NB4 (cell line): ENCODE measurements at regions not wholly inside any gene's neighbourhood (a gene's known extent, or its start where the extent isn't known, plus 50 kb on each side); places are given as distances from the start of the nearest gene placed in this dataset.

Source experiments
- CTCF ChIP-seq: IDR thresholded peaks from one replicate; pipeline ENCODE4 v1.5.1; 2012; ENCODE audit warnings: low read depth, low read length
- MYC ChIP-seq: IDR thresholded peaks from 2 replicates; pipeline ENCODE4 v1.6.1; 2011; ENCODE audit warnings: low read depth, low read length
- POLR2A ChIP-seq: IDR thresholded peaks from 2 replicates; pipeline ENCODE4 v1.6.1; 2011; ENCODE audit warnings: mild to moderate bottlenecking; ENCODE audit not compliant: insufficient read length; ENCODE audit errors: extremely low read depth

- TF ChIP-seq CTCF = no peak
- TF ChIP-seq MYC = no peak
- no peak for TF ChIP-seq POLR2A
These were observed 292.3 kb upstream of the CD180 start for GRCh38 chr5:67488885-67489284.
